Liver (tissue), 7 donors: ENCODE measurements at regions not wholly inside any gene's neighbourhood (a gene's known extent, or its start where the extent isn't known, plus 50 kb on each side); places are given as distances from the start of the nearest gene placed in this dataset.
"Not testable (repeated sequence)": the region's sequence is repeated elsewhere in the genome, so short reads cannot be mapped to it uniquely, and the experiment has no call there.

Experiments
- DNase-seq: peaks from one replicate; pipeline ENCODE4 v3.0.0-alpha.2; 2017; ENCODE audit warnings: low spot score
- H3K27ac ChIP-seq, 2 donors: one replicate each; pipeline ENCODE4 v1.7.0; 2013; ENCODE audit warnings: inconsistent platforms in 2 of 2, low read length in 2 of 2, control low read depth in 1 of 2, low read depth in 1 of 2, mild to moderate bottlenecking in 1 of 2
- H3K27me3 ChIP-seq, 4 donors: one replicate each; pipeline versions ENCODE4 v1.6.1 to v1.7.0; 2013; ENCODE audit warnings: low read length in 3 of 4, inconsistent platforms in 1 of 4, mild to moderate bottlenecking in 1 of 4, moderate library complexity in 1 of 4; ENCODE audit not compliant: control insufficient read depth in 4 of 4, insufficient read depth in 4 of 4
- H3K36me3 ChIP-seq, 4 donors: one replicate each; pipeline versions ENCODE4 v1.6.1 to v1.7.0; 2013; ENCODE audit warnings: low read length in 3 of 4, mild to moderate bottlenecking in 3 of 4, low read depth in 1 of 4, moderate library complexity in 1 of 4; ENCODE audit not compliant: control insufficient read depth in 4 of 4, insufficient read depth in 3 of 4
- H3K4me1 ChIP-seq, 4 donors: one replicate each; pipeline versions ENCODE4 v1.6.1 to v1.7.0; 2013; ENCODE audit warnings: low read length in 3 of 4, mild to moderate bottlenecking in 3 of 4, moderate library complexity in 1 of 4; ENCODE audit not compliant: control insufficient read depth in 4 of 4, insufficient read depth in 4 of 4
- H3K4me3 ChIP-seq, 3 donors: one replicate each; pipeline versions ENCODE4 v1.6.1 to v1.7.0; 2013; ENCODE audit warnings: low read length in 3 of 3, control low read depth in 1 of 3, low read depth in 1 of 3, mild to moderate bottlenecking in 1 of 3
- H3K9ac ChIP-seq, 2 donors: one replicate each; pipeline ENCODE4 v1.7.0; 2013; ENCODE audit warnings: low read length in 2 of 2, mild to moderate bottlenecking in 2 of 2, moderate library complexity in 2 of 2, control low read depth in 1 of 2, low read depth in 1 of 2
- H3K9me3 ChIP-seq, 4 donors: one replicate each; pipeline versions ENCODE4 v1.6.1 to v1.7.0; 2013; ENCODE audit warnings: low read length in 3 of 4; ENCODE audit not compliant: control insufficient read depth in 4 of 4
- EGR1 ChIP-seq, 2 donors: IDR thresholded peaks; 2 replicates each; pipeline ENCODE4 v1.6.1; 2016 to 2018; ENCODE audit warnings: antibody characterized with exemption in 2 of 2, low read depth in 2 of 2
- FOXA2 ChIP-seq: IDR thresholded peaks from 2 replicates; pipeline ENCODE4 v1.6.1; 2016; ENCODE audit warnings: antibody characterized with exemption
- GABPA ChIP-seq, 2 donors: IDR thresholded peaks in 1 of 2; conservative IDR thresholded peaks in 1 of 2; 2 replicates each; pipeline ENCODE4 v1.6.1; 2016; ENCODE audit warnings: antibody characterized with exemption in 2 of 2, mild to moderate bottlenecking in 1 of 2, moderate library complexity in 1 of 2
- HNF4G ChIP-seq: IDR thresholded peaks from 2 replicates; pipeline ENCODE4 v1.6.1; 2016; ENCODE audit warnings: antibody characterized with exemption
- JUND ChIP-seq, 2 donors: IDR thresholded peaks; 2 replicates each; pipeline ENCODE4 v1.6.1; 2016; ENCODE audit warnings: antibody characterized with exemption in 2 of 2
- NR2F2 ChIP-seq: IDR thresholded peaks from 2 replicates; pipeline ENCODE4 v1.6.1; 2016; ENCODE audit warnings: antibody characterized with exemption
- REST ChIP-seq: IDR thresholded peaks from 2 replicates; pipeline ENCODE4 v1.6.1; 2016; ENCODE audit warnings: antibody characterized with exemption, mild to moderate bottlenecking
- RXRA ChIP-seq, 2 donors: IDR thresholded peaks; 2 replicates each; pipeline ENCODE4 v1.6.1; 2017 to 2018; ENCODE audit warnings: antibody characterized with exemption in 2 of 2, mild to moderate bottlenecking in 1 of 2
- SP1 ChIP-seq: IDR thresholded peaks from 2 replicates; pipeline ENCODE4 v1.6.1; 2018; ENCODE audit warnings: antibody characterized with exemption, mild to moderate bottlenecking
- TAF1 ChIP-seq: conservative IDR thresholded peaks from 2 replicates; pipeline ENCODE4 v1.6.1; 2016; ENCODE audit warnings: antibody characterized with exemption, mild to moderate bottlenecking
- ZBTB33 ChIP-seq: IDR thresholded peaks from 2 replicates; pipeline ENCODE4 v1.6.1; 2016; ENCODE audit warnings: antibody characterized with exemption
- WGBS: extraction: QIAGEN DNeasy Blood & Tissue Kit; methylation state at CpG from one replicate; pipeline ENCODE4 v1.1.7; 2013; 5-methylcytosine and 5-hydroxymethylcytosine counted together
- donor health status: healthy.
- donor health status: healthy.
- donor health status: healthy.
- donor health status: healthy.

GRCh38 chr3:72028307-72028706, 243.4 kb upstream of the PROK2 start:
- H3K27me3 ChIP-seq, H3K36me3 ChIP-seq, H3K27ac ChIP-seq, H3K4me3 ChIP-seq, H3K4me1 ChIP-seq, H3K9me3 ChIP-seq, H3K9ac ChIP-seq, DNase-seq: not testable (repeated sequence)
- 97% methylated on average over 7 of the region's 8 CpGs for WGBS

- H3K36me3 ChIP-seq, H3K4me3 ChIP-seq, H3K9ac ChIP-seq, H3K27ac ChIP-seq, H3K4me1 ChIP-seq, H3K27me3 ChIP-seq, H3K9me3 ChIP-seq, DNase-seq: not testable (repeated sequence)
- 71% methylated on average over 1 of the region's 2 CpGs for WGBS
Observed at GRCh38 chr3:72027728-72028127, 242.8 kb upstream of the PROK2 start.

GRCh38 chr3:72022027-72022426, 237.1 kb upstream of the PROK2 start:
- H3K4me3 ChIP-seq: no peak overlapping the region
- no peak overlapping the region for H3K9ac ChIP-seq
- no peaks in the 10 kb centered on the region for H3K27me3 ChIP-seq
- no peaks in the 10 kb centered on the region for H3K9me3 ChIP-seq
- no peaks in the 10 kb centered on the region for H3K4me1 ChIP-seq
- TF ChIP-seq TAF1 (no peak), HNF4G (no peak), FOXA2 (no peak), SP1 (no peak)
- H3K27ac ChIP-seq: no peak overlapping the region
- DNase-seq: no peak
- WGBS: 95% methylated on average over 5 of the region's 5 CpGs
- H3K36me3 ChIP-seq: no peaks in the 10 kb centered on the region

GRCh38 chr3:72021531-72021930, 236.6 kb upstream of the PROK2 start:
- no peaks in the 10 kb centered on the region for H3K4me1 ChIP-seq
- no peak overlapping the region for H3K4me3 ChIP-seq
- DNase-seq: no peak
- no peaks in the 10 kb centered on the region for H3K36me3 ChIP-seq
- no peak overlapping the region for H3K27ac ChIP-seq
- H3K9me3 ChIP-seq: no peaks in the 10 kb centered on the region
- no peaks in the 10 kb centered on the region for H3K27me3 ChIP-seq
- no peak overlapping the region for H3K9ac ChIP-seq
- WGBS: 100% methylated on average over 1 of the region's 1 CpG
- TF ChIP-seq ZBTB33 (no peak), NR2F2 (no peak), TAF1 (no peak), EGR1 (IDR thresholded peaks at IDR 0.05; ENCODE audit: low read depth in 2 of 2) (no peak), HNF4G (no peak), GABPA (IDR thresholded peaks at IDR 0.05 in 1 of 2, conservative IDR thresholded peaks at IDR 0.05 in 1 of 2) (no peak), RXRA (IDR thresholded peaks at IDR 0.05) (no peak), JUND (IDR thresholded peaks at IDR 0.05) (no peak), FOXA2 (no peak), REST (no peak), SP1 (no peak)
